Motor neuron (in vitro differentiated cells): ENCODE measurements at regions not wholly inside any gene's neighbourhood (a gene's known extent, or its start where the extent isn't known, plus 50 kb on each side); places are given as distances from the start of the nearest gene placed in this dataset.
A peak's percentile ranks its signal among the peaks of the same experiment; 100 is the strongest.

Experiments
- ATAC-seq, 8 experiments: fragments of 200-7000 bp; cut with Tn5 transposase; replicated peaks in 6 of 8; 2 replicates each; pipeline ENCODE4 v1.8.0; 2021; ENCODE audit warnings: mild to moderate bottlenecking in 8 of 8, moderate library complexity in 8 of 8
- H3K27ac ChIP-seq, 2 donors: fragments of 250-450 bp; sonication (Bioruptor Pico); 2 replicates each; pipeline ENCODE4 v1.9.0; 2021; ENCODE audit warnings: antibody characterized with exemption in 2 of 2, mild to moderate bottlenecking in 2 of 2, moderate library complexity in 1 of 2
- H3K4me1 ChIP-seq, 2 donors: fragments of 250-450 bp; sonication (Bioruptor Pico); replicated peaks in 1 of 2; 2 replicates each; pipeline ENCODE4 v1.6.1; 2021; ENCODE audit warnings: antibody characterized with exemption in 2 of 2, mild to moderate bottlenecking in 2 of 2, moderate library complexity in 1 of 2
- H3K4me3 ChIP-seq, 5 donors: fragments of 250-450 bp; sonication (Bioruptor Pico); 2 replicates each; pipeline ENCODE4 v1.9.0; 2021; ENCODE audit warnings: antibody characterized with exemption in 5 of 5, mild to moderate bottlenecking in 5 of 5, moderate library complexity in 4 of 5
- WGBS, 10 experiments: fragments of 450-650 bp; shearing (Covaris generic); methylation state at CpG; one replicate each; pipeline ENCODE4 v1.0.0; 2022; 5-methylcytosine and 5-hydroxymethylcytosine counted together
- in situ Hi-C, 9 experiments: fragments of 400-800 bp; cut with MboI; loops; one replicate each; pipeline ENCODE4 v1.15.0; 2021; ENCODE audit warnings: low sequenced_read_pairs in 9 of 9, low pct_unique_long_range_greater_than_20kb in 2 of 9; ENCODE audit not compliant: unreplicated experiment in 9 of 9

- 63 to 92% (median 72%) methylated on average over 3 to 6 of the region's 6 CpGs for WGBS, 10 experiments
- peak in 2 of 8 experiments; percentile 18 to 66 for ATAC-seq
- H3K4me1 ChIP-seq = no peaks in the 10 kb centered on the region
- in situ Hi-C loops = no loop called here
- no peak overlapping the region for H3K4me3 ChIP-seq
- no peak overlapping the region for H3K27ac ChIP-seq
Observed at GRCh38 chr16:22614271-22614947, 103.7 kb downstream of the NPIPB5 start.

GRCh38 chr16:22618842-22619241 is 108.2 kb downstream of the NPIPB5 start:
- peaks cover 0 to under 1% of the 10 kb centered on the region in 2 donors for H3K4me1 ChIP-seq
- in situ Hi-C loops = no loop called here
- 65 to 100% (median 83%) methylated on average over 1 to 5 of the region's 5 CpGs for WGBS, 10 experiments
- no peak overlapping the region for H3K4me3 ChIP-seq
- H3K27ac ChIP-seq = no peak overlapping the region
- no peak for ATAC-seq

- H3K4me1 ChIP-seq = peaks cover 0 to 10% of the 10 kb centered on the region in 2 donors
- ATAC-seq = peak in 1 of 8 experiments; percentile 66
- H3K27ac ChIP-seq = no peak overlapping the region
- 33 to 71% (median 58%) methylated on average over 5 to 7 of the region's 7 CpGs for WGBS, 10 experiments
- in situ Hi-C loops = no loop called here
- H3K4me3 ChIP-seq = no peak overlapping the region
Observed at GRCh38 chr16:22621586-22622155, 111.0 kb downstream of the NPIPB5 start.

- 71 to 100% (median 86%) methylated on average over 2 to 5 of the region's 5 CpGs for WGBS, 10 experiments
- no peak for ATAC-seq
- Histone ChIP-seq H3K27ac (no peak overlapping the region), H3K4me3 (no peak overlapping the region), H3K4me1 (peaks cover 0 to 10% of the 10 kb centered on the region in 2 donors)
- in situ Hi-C loops = no loop called here
Observed at GRCh38 chr16:22622703-22623102, 112.0 kb downstream of the NPIPB5 start.

GRCh38 chr16:22623351-22623781 is 112.7 kb downstream of the NPIPB5 start:
- Histone ChIP-seq H3K4me1 (peaks cover 0 to 10% of the 10 kb centered on the region in 2 donors), H3K27ac (no peak overlapping the region), H3K4me3 (no peak overlapping the region)
- ATAC-seq = peak in 3 of 8 experiments; percentile 39 to 85 (median 67)
- in situ Hi-C loops = no loop called here
- 0 to 100% (median 59%) methylated on average over 1 to 2 of the region's 2 CpGs for WGBS, 10 experiments

GRCh38 chr16:22624038-22624799 is 113.5 kb downstream of the NPIPB5 start:
- WGBS, 10 experiments = 55 to 87% (median 77%) methylated on average over 2 to 17 of the region's 18 CpGs
- ATAC-seq = peak in 4 of 8 experiments; percentile 32 to 74 (median 33)
- in situ Hi-C loops = no loop called here
- H3K4me1 ChIP-seq = peaks cover 0 to 10% of the 10 kb centered on the region in 2 donors
- H3K27ac ChIP-seq = peak overlapping the region in 1 of 2 donors; percentile 29
- H3K4me3 ChIP-seq = no peak overlapping the region

- no peak overlapping the region for H3K4me3 ChIP-seq
- no peak overlapping the region for H3K27ac ChIP-seq
- 40 to 85% (median 72%) methylated on average over 6 to 7 of the region's 7 CpGs for WGBS, 10 experiments
- in situ Hi-C loops = no loop called here
- peaks cover 0 to 10% of the 10 kb centered on the region in 2 donors for H3K4me1 ChIP-seq
- ATAC-seq = no peak
Observed at GRCh38 chr16:22624800-22625533, 114.3 kb downstream of the NPIPB5 start.

GRCh38 chr16:22625967-22626366 is 115.3 kb downstream of the NPIPB5 start:
- Histone ChIP-seq H3K4me3 (no peak overlapping the region), H3K4me1 (peaks cover 0 to 10% of the 10 kb centered on the region in 2 donors), H3K27ac (no peak overlapping the region)
- ATAC-seq = peak in 4 of 8 experiments; percentile 40 to 71 (median 54)
- WGBS, 10 experiments = 0 to 80% (median 11%) methylated on average over 1 to 2 of the region's 2 CpGs
- in situ Hi-C loops = no loop called here

GRCh38 chr16:22627043-22627442 is 116.4 kb downstream of the NPIPB5 start:
- no peak for ATAC-seq
- in situ Hi-C loops = no loop called here
- Histone ChIP-seq H3K4me3 (no peak overlapping the region), H3K27ac (no peak overlapping the region), H3K4me1 (peaks cover 0 to 10% of the 10 kb centered on the region in 2 donors)
- 50 to 100% (median 85%) methylated on average over 1 to 5 of the region's 5 CpGs; no CpG with 5 or more reads in 1 of the 10 experiments for WGBS, 10 experiments

GRCh38 chr16:22628994-22629393 is 118.3 kb downstream of the NPIPB5 start:
- no peak for ATAC-seq
- in situ Hi-C loops = no loop called here
- peaks cover 0 to 8% of the 10 kb centered on the region in 2 donors for H3K4me1 ChIP-seq
- H3K4me3 ChIP-seq = no peak overlapping the region
- WGBS, 10 experiments = 35 to 100% (median 87%) methylated on average over 2 of the region's 2 CpGs; no CpG with 5 or more reads in 2 of the 10 experiments
- H3K27ac ChIP-seq = no peak overlapping the region

GRCh38 chr16:22630242-22630641 is 119.6 kb downstream of the NPIPB5 start:
- no peak for ATAC-seq
- H3K27ac ChIP-seq = no peak overlapping the region
- in situ Hi-C loops = no loop called here
- H3K4me1 ChIP-seq = peaks cover 0 to 3% of the 10 kb centered on the region in 2 donors
- WGBS, 10 experiments = 40 to 100% (median 88%) methylated on average over 1 to 4 of the region's 4 CpGs
- no peak overlapping the region for H3K4me3 ChIP-seq

GRCh38 chr16:22631264-22631663 is 120.6 kb downstream of the NPIPB5 start:
- WGBS, 10 experiments = 56 to 98% (median 83%) methylated on average over 4 to 9 of the region's 9 CpGs
- H3K27ac ChIP-seq = no peak overlapping the region
- in situ Hi-C loops = no loop called here
- peaks cover 0 to 9% of the 10 kb centered on the region in 2 donors for H3K4me1 ChIP-seq
- no peak for ATAC-seq
- H3K4me3 ChIP-seq = no peak overlapping the region

- Histone ChIP-seq H3K4me1 (peaks cover 0 to 9% of the 10 kb centered on the region in 2 donors), H3K27ac (no peak overlapping the region), H3K4me3 (no peak overlapping the region)
- 11 to 100% (median 53%) methylated on average over 1 to 4 of the region's 4 CpGs for WGBS, 10 experiments
- in situ Hi-C loops = no loop called here
- peak in 3 of 8 experiments; percentile 17 to 60 (median 20) for ATAC-seq
Observed at GRCh38 chr16:22632606-22633005, 121.9 kb downstream of the NPIPB5 start.
